SK-N-MC (cell line): ENCODE measurements at regions not wholly inside any gene's neighbourhood (a gene's known extent, or its start where the extent isn't known, plus 50 kb on each side); places are given as distances from the start of the nearest gene placed in this dataset.
A peak's percentile ranks its signal among the peaks of the same experiment; 100 is the strongest.

ENCODE experiments used
- DNase-seq: peaks from one replicate; pipeline ENCODE4 v3.0.0-alpha.2; 2011; ENCODE audit warnings: low read depth, low spot score
- H3K27ac ChIP-seq: fragments of 200-600 bp; sonication (generic); 2 replicates; pipeline ENCODE4 v1.5.1; 2016; ENCODE audit warnings: mixed run types
- H3K36me3 ChIP-seq: fragments of 200-600 bp; sonication (generic); 2 replicates; pipeline ENCODE4 v1.6.1; 2017; ENCODE audit warnings: antibody characterized with exemption, low read length, mixed read lengths; ENCODE audit not compliant: insufficient read depth
- H3K4me3 ChIP-seq: fragments of 200-600 bp; sonication (generic); 2 replicates; pipeline ENCODE4 v1.5.1; 2016
- H3K9ac ChIP-seq: fragments of 200-600 bp; sonication (generic); 2 replicates; pipeline ENCODE4 v1.8.0; 2017; ENCODE audit warnings: mixed run types, mixed read lengths; ENCODE audit not compliant: insufficient read length
- H3K9me3 ChIP-seq: fragments of 200-600 bp; sonication (generic); 2 replicates; pipeline ENCODE4 v1.6.1; 2017; ENCODE audit warnings: low read depth, mild to moderate bottlenecking, antibody characterized with exemption, low read length, moderate library complexity, mixed read lengths
- EZH2 ChIP-seq: fragments of 200-600 bp; sonication (generic); IDR thresholded peaks from one replicate; pipeline ENCODE4 v1.6.1; 2017; ENCODE audit warnings: antibody characterized with exemption
- FOXP2 ChIP-seq: optimal IDR thresholded peaks from 2 replicates; pipeline ENCODE3; 2011; ENCODE audit warnings: mild to moderate bottlenecking, moderate library complexity; ENCODE audit not compliant: insufficient read depth; ENCODE audit errors: extremely low read length, control extremely low read depth
- POLR2AphosphoS5 ChIP-seq: IDR thresholded peaks from 2 replicates; pipeline ENCODE4 v1.6.1; 2012; ENCODE audit warnings: mild to moderate bottlenecking, low read depth, low read length, borderline replicate concordance

- no peak for DNase-seq
- Histone ChIP-seq H3K4me3 (no peak overlapping the region), H3K9me3 (no peaks in the 10 kb centered on the region), H3K36me3 (no peaks in the 10 kb centered on the region), H3K27ac (no peak overlapping the region), H3K9ac (no peak overlapping the region)
- TF ChIP-seq FOXP2, result no peak
- no peak for TF ChIP-seq POLR2AphosphoS5
- TF ChIP-seq EZH2, result no peak
Observed at GRCh38 chr10:91022924-91023699, 102.2 kb upstream of the ANKRD1 start.

- Histone ChIP-seq H3K27ac (no peak overlapping the region), H3K36me3 (no peaks in the 10 kb centered on the region), H3K9ac (no peak overlapping the region), H3K4me3 (no peak overlapping the region), H3K9me3 (no peaks in the 10 kb centered on the region)
- no peak for DNase-seq
- no peak for TF ChIP-seq FOXP2
- TF ChIP-seq POLR2AphosphoS5, result no peak
- no peak for TF ChIP-seq EZH2
Observed at GRCh38 chr10:91023700-91024398, 103.0 kb upstream of the ANKRD1 start.

- H3K36me3 ChIP-seq, result no peaks in the 10 kb centered on the region
- H3K4me3 ChIP-seq, result no peak overlapping the region
- H3K9ac ChIP-seq, result no peak overlapping the region
- no peaks in the 10 kb centered on the region for H3K9me3 ChIP-seq
- no peak overlapping the region for H3K27ac ChIP-seq
- TF ChIP-seq EZH2, result no peak
- no peak for TF ChIP-seq FOXP2
- TF ChIP-seq POLR2AphosphoS5, result no peak
- no peak for DNase-seq
Observed at GRCh38 chr10:91024541-91024940, 103.7 kb upstream of the ANKRD1 start.

GRCh38 chr10:91032611-91033206, 111.8 kb upstream of the ANKRD1 start:
- DNase-seq, result no peak
- TF ChIP-seq EZH2, result no peak
- TF ChIP-seq FOXP2, result no peak
- TF ChIP-seq POLR2AphosphoS5, result no peak
- Histone ChIP-seq H3K4me3 (no peak overlapping the region), H3K36me3 (no peaks in the 10 kb centered on the region), H3K9ac (no peak overlapping the region), H3K9me3 (no peaks in the 10 kb centered on the region), H3K27ac (no peak overlapping the region)

- TF ChIP-seq FOXP2, result no peak
- TF ChIP-seq POLR2AphosphoS5, result no peak
- TF ChIP-seq EZH2, result no peak
- Histone ChIP-seq H3K27ac (no peak overlapping the region), H3K9me3 (no peaks in the 10 kb centered on the region), H3K36me3 (no peaks in the 10 kb centered on the region), H3K9ac (no peak overlapping the region), H3K4me3 (no peak overlapping the region)
- no peak for DNase-seq
Observed at GRCh38 chr10:91033324-91033950, 112.5 kb upstream of the ANKRD1 start.

GRCh38 chr10:91034042-91034441, 113.2 kb upstream of the ANKRD1 start:
- no peaks in the 10 kb centered on the region for H3K36me3 ChIP-seq
- H3K4me3 ChIP-seq, result no peak overlapping the region
- no peaks in the 10 kb centered on the region for H3K9me3 ChIP-seq
- H3K27ac ChIP-seq, result no peak overlapping the region
- no peak for TF ChIP-seq POLR2AphosphoS5
- TF ChIP-seq EZH2, result no peak
- no peak for TF ChIP-seq FOXP2
- no peak for DNase-seq
- H3K9ac ChIP-seq, result no peak overlapping the region

- DNase-seq, result no peak
- Histone ChIP-seq H3K27ac (peak overlapping the region; percentile 25; the same call in 1 of the 2 replicates), H3K4me3 (no peak overlapping the region), H3K36me3 (no peaks in the 10 kb centered on the region), H3K9ac (no peak overlapping the region), H3K9me3 (no peaks in the 10 kb centered on the region)
- TF ChIP-seq POLR2AphosphoS5 (no peak), EZH2 (no peak), FOXP2 (no peak)
Observed at GRCh38 chr10:91034494-91035159, 113.7 kb upstream of the ANKRD1 start.

- H3K4me3 ChIP-seq, result no peak overlapping the region
- no peaks in the 10 kb centered on the region for H3K9me3 ChIP-seq
- H3K36me3 ChIP-seq, result no peaks in the 10 kb centered on the region
- TF ChIP-seq FOXP2, result no peak
- TF ChIP-seq POLR2AphosphoS5, result no peak
- no peak for TF ChIP-seq EZH2
- no peak overlapping the region for H3K27ac ChIP-seq
- no peak for DNase-seq
- no peak overlapping the region for H3K9ac ChIP-seq
Observed at GRCh38 chr10:91035650-91036292, 114.9 kb upstream of the ANKRD1 start.
